H1 (cell line): ENCODE measurements at regions not wholly inside any gene's neighbourhood (a gene's known extent, or its start where the extent isn't known, plus 50 kb on each side); places are given as distances from the start of the nearest gene placed in this dataset.

Source experiments
- CEBPB ChIP-seq: IDR thresholded peaks from 2 replicates; pipeline ENCODE4 v1.6.1; 2012; ENCODE audit warnings: low read depth, low read length
- CTCF ChIP-seq, 3 experiments: IDR thresholded peaks; 1 replicate in 2 of 3; 2 replicates in 1 of 3; pipeline versions ENCODE4 v1.5.1 to v1.6.1; 2011; ENCODE audit warnings: low read length in 3 of 3, mild to moderate bottlenecking in 3 of 3, inconsistent platforms in 2 of 3, low read depth in 1 of 3, moderate library complexity in 1 of 3; ENCODE audit not compliant: insufficient read depth in 1 of 3; ENCODE audit errors: control extremely low read depth in 1 of 3
- EZH2 ChIP-seq: fragments of 200-600 bp; sonication (generic); IDR thresholded peaks from 2 replicates; pipeline ENCODE4 v1.7.1; 2012; ENCODE audit warnings: low read depth, mild to moderate bottlenecking, moderate library complexity, low read length, inconsistent platforms; ENCODE audit not compliant: severe bottlenecking
- HDAC6 ChIP-seq: IDR thresholded peaks from one replicate; pipeline ENCODE4 v1.7.1; 2012; ENCODE audit warnings: low read depth, mild to moderate bottlenecking, inconsistent platforms, low read length, moderate library complexity
- POLR2A ChIP-seq, 2 experiments: IDR thresholded peaks; 1 replicate in 1 of 2; 2 replicates in 1 of 2; pipeline ENCODE4 v1.6.1; 2011; ENCODE audit warnings: low read depth in 2 of 2, low read length in 2 of 2, mild to moderate bottlenecking in 2 of 2; ENCODE audit errors: control extremely low read depth in 1 of 2
- POLR2AphosphoS5 ChIP-seq: IDR thresholded peaks from 2 replicates; pipeline ENCODE4 v1.6.1; 2011; ENCODE audit warnings: low read depth, low read length
- RAD21 ChIP-seq, 2 experiments: IDR thresholded peaks in 1 of 2; conservative IDR thresholded peaks in 1 of 2; 2 replicates each; pipeline ENCODE4 v1.6.1; 2011; ENCODE audit warnings: low read depth in 2 of 2, low read length in 2 of 2, improper control_type of control experiment in 1 of 2, inconsistent platforms in 1 of 2, mild to moderate bottlenecking in 1 of 2, moderate library complexity in 1 of 2
- TCF12 ChIP-seq: IDR thresholded peaks from 2 replicates; pipeline ENCODE4 v1.6.1; 2011; ENCODE audit warnings: low read depth, mild to moderate bottlenecking, low read length
- USF2 ChIP-seq: IDR thresholded peaks from 2 replicates; pipeline ENCODE4 v1.6.1; 2011; ENCODE audit warnings: low read length, improper control_type of control experiment

- TF ChIP-seq POLR2A (IDR thresholded peaks at IDR 0.05; ENCODE audit: control extremely low read depth in 1 of 2, low read depth in 2 of 2, low read length in 2 of 2) (no peak), CEBPB (no peak), CTCF (IDR thresholded peaks at IDR 0.05; ENCODE audit: control extremely low read depth in 1 of 3, insufficient read depth in 1 of 3, low read depth in 1 of 3, low read length in 3 of 3) (no peak), EZH2 (no peak), TCF12 (no peak), POLR2AphosphoS5 (no peak), RAD21 (IDR thresholded peaks at IDR 0.05 in 1 of 2, conservative IDR thresholded peaks at IDR 0.05 in 1 of 2; ENCODE audit: low read depth in 2 of 2, low read length in 2 of 2) (no peak), USF2 (no peak), HDAC6 (no peak)
Observed at GRCh38 chr4:152162331-152162697, 373.6 kb downstream of the FBXW7 start.
